ENCODE measurements at regions not wholly inside any gene's neighbourhood (a gene's known extent, or its start where the extent isn't known, plus 50 kb on each side); places are given as distances from the start of the nearest gene placed in this dataset.

GRCh38 chr12:97923546-97923945 is 460.9 kb downstream of the RMST start:
- Histone ChIP-seq H3K4me1 (ENCODE audit: control insufficient read depth in 1 of 2, insufficient read depth in 2 of 2, low read depth in 1 of 2, low read length in 1 of 2) (no peaks in the 10 kb centered on the region), H3K4me2 (no peak overlapping the region), H3K27me3 (ENCODE audit: insufficient read depth) (no peaks in the 10 kb centered on the region), H3K9ac (no peak overlapping the region), H3K27ac (ENCODE audit: low read depth in 2 of 2, low read length in 1 of 2) (no peak overlapping the region; a peak in 1 of 4 replicates), H3K9me3 (no peaks in the 10 kb centered on the region), H4K20me1 (ENCODE audit: insufficient read depth) (no peaks in the 10 kb centered on the region), H3K79me2 (ENCODE audit: insufficient read depth) (no peaks in the 10 kb centered on the region), H3K4me3 (ENCODE audit: low read depth in 2 of 2, low read length in 1 of 2) (no peak overlapping the region), H3F3A (replicated peaks; ENCODE audit: insufficient read depth) (peaks cover 6% of the 10 kb centered on the region), H2AFZ (ENCODE audit: low read depth) (no peak overlapping the region), H3K9me2 (no peaks in the 10 kb centered on the region), H3K36me3 (replicated peaks in 1 of 2; ENCODE audit: control insufficient read depth in 1 of 2, insufficient read depth in 2 of 2, low read length in 1 of 2) (no peaks in the 10 kb centered on the region)
- ChIA-PET POLR2A (no interaction called here), CTCF (interaction anchor here (1.4 kb wide), 1 partner anchor 9 kb away, joined by 4 read pairs; no protein-coding TSS in a partner anchor)
- 65% methylated on average over 2 of the region's 2 CpGs for WGBS (ENCODE audit: low lambda C conversion rate)
- TF ChIP-seq MEF2A (IDR thresholded peaks at IDR 0.05; ENCODE audit: borderline replicate concordance, low read depth) (no peak), MXI1 (IDR thresholded peaks at IDR 0.05; ENCODE audit: low read depth, low read length) (no peak), SIN3A (IDR thresholded peaks at IDR 0.05; ENCODE audit: borderline replicate concordance, low read depth, low read length) (no peak), RXRA (IDR thresholded peaks at IDR 0.05; ENCODE audit: borderline replicate concordance, low read depth) (no peak), RFX5 (IDR thresholded peaks at IDR 0.05; ENCODE audit: low read length) (no peak), EP300 (IDR thresholded peaks at IDR 0.05; ENCODE audit: borderline replicate concordance in 1 of 2, low read depth in 1 of 2, low read length in 1 of 2) (no peak), FOXM1 (IDR thresholded peaks at IDR 0.05; ENCODE audit: low read depth) (no peak), ELF1 (IDR thresholded peaks at IDR 0.05) (no peak), MAX (IDR thresholded peaks at IDR 0.05; ENCODE audit: low read depth) (no peak), FOXJ3 (CRISPR knock-in tag; IDR thresholded peaks at IDR 0.05) (no peak), IRF3 (IDR thresholded peaks at IDR 0.05; ENCODE audit: low read depth, low read length) (no peak)
- TF ChIP-seq, protein P1, sequence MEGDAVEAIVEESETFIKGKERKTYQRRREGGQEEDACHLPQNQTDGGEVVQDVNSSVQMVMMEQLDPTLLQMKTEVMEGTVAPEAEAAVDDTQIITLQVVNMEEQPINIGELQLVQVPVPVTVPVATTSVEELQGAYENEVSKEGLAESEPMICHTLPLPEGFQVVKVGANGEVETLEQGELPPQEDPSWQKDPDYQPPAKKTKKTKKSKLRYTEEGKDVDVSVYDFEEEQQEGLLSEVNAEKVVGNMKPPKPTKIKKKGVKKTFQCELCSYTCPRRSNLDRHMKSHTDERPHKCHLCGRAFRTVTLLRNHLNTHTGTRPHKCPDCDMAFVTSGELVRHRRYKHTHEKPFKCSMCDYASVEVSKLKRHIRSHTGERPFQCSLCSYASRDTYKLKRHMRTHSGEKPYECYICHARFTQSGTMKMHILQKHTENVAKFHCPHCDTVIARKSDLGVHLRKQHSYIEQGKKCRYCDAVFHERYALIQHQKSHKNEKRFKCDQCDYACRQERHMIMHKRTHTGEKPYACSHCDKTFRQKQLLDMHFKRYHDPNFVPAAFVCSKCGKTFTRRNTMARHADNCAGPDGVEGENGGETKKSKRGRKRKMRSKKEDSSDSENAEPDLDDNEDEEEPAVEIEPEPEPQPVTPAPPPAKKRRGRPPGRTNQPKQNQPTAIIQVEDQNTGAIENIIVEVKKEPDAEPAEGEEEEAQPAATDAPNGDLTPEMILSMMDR (IDR thresholded peaks at IDR 0.05), result no peak
- TF ChIP-seq, protein P2, sequence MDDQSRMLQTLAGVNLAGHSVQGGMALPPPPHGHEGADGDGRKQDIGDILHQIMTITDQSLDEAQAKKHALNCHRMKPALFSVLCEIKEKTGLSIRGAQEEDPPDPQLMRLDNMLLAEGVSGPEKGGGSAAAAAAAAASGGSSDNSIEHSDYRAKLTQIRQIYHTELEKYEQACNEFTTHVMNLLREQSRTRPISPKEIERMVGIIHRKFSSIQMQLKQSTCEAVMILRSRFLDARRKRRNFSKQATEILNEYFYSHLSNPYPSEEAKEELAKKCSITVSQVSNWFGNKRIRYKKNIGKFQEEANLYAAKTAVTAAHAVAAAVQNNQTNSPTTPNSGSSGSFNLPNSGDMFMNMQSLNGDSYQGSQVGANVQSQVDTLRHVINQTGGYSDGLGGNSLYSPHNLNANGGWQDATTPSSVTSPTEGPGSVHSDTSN (IDR thresholded peaks at IDR 0.05), result no peak
- no peak for DNase-seq

GRCh38 chr12:97924122-97924521 is 461.5 kb downstream of the RMST start:
- Histone ChIP-seq H3K9me2 (no peaks in the 10 kb centered on the region), H3K27me3 (ENCODE audit: insufficient read depth) (no peaks in the 10 kb centered on the region), H2AFZ (ENCODE audit: low read depth) (no peak overlapping the region), H3F3A (replicated peaks; ENCODE audit: insufficient read depth) (peaks cover 6% of the 10 kb centered on the region), H3K4me3 (ENCODE audit: low read depth in 2 of 2, low read length in 1 of 2) (no peak overlapping the region), H4K20me1 (ENCODE audit: insufficient read depth) (no peaks in the 10 kb centered on the region), H3K27ac (ENCODE audit: low read depth in 2 of 2, low read length in 1 of 2) (no peak overlapping the region), H3K4me2 (no peak overlapping the region), H3K79me2 (ENCODE audit: insufficient read depth) (no peaks in the 10 kb centered on the region), H3K36me3 (replicated peaks in 1 of 2; ENCODE audit: control insufficient read depth in 1 of 2, insufficient read depth in 2 of 2, low read length in 1 of 2) (no peaks in the 10 kb centered on the region), H3K9me3 (no peaks in the 10 kb centered on the region), H3K4me1 (ENCODE audit: control insufficient read depth in 1 of 2, insufficient read depth in 2 of 2, low read depth in 1 of 2, low read length in 1 of 2) (no peaks in the 10 kb centered on the region), H3K9ac (no peak overlapping the region)
- TF ChIP-seq RFX5 (IDR thresholded peaks at IDR 0.05; ENCODE audit: low read length), result no peak
- TF ChIP-seq ELF1 (IDR thresholded peaks at IDR 0.05), result no peak
- TF ChIP-seq RXRA (IDR thresholded peaks at IDR 0.05; ENCODE audit: borderline replicate concordance, low read depth), result no peak
- TF ChIP-seq TAF1 (IDR thresholded peaks at IDR 0.05; ENCODE audit: borderline replicate concordance, low read depth, low read length), result no peak
- TF ChIP-seq, protein P3, sequence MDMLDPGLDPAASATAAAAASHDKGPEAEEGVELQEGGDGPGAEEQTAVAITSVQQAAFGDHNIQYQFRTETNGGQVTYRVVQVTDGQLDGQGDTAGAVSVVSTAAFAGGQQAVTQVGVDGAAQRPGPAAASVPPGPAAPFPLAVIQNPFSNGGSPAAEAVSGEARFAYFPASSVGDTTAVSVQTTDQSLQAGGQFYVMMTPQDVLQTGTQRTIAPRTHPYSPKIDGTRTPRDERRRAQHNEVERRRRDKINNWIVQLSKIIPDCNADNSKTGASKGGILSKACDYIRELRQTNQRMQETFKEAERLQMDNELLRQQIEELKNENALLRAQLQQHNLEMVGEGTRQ (IDR thresholded peaks at IDR 0.05; ENCODE audit: borderline replicate concordance, low read depth, low read length), result no peak
- DNase-seq, result no peak
- POLR2A ChIA-PET, result no interaction called here
- CTCF ChIA-PET, result interaction anchor here (1.4 kb wide), 1 partner anchor 8 kb away, joined by 4 read pairs; no protein-coding TSS in a partner anchor
- WGBS (ENCODE audit: low lambda C conversion rate), result 47% methylated on average over 4 of the region's 4 CpGs

All from SK-N-SH (cell line).